Activated naive CD4-positive, alpha-beta T cell treated with anti-CD3 and anti-CD28 coated beads for 36 hours (primary cell): ENCODE measurements at regions not wholly inside any gene's neighbourhood (a gene's known extent, or its start where the extent isn't known, plus 50 kb on each side); places are given as distances from the start of the nearest gene placed in this dataset.
"Not testable (repeated sequence)": the region's sequence is repeated elsewhere in the genome, so short reads cannot be mapped to it uniquely, and the experiment has no call there.

Source experiments
- CTCF ChIA-PET: fragments of 350-600 bp; sonication (Branson Sonifier 250); formaldehyde crosslinking; loops from one replicate; lab custom pipeline; 2021; ENCODE audit warnings: antibody characterized with exemption; lab: Charles Lee
- DNase-seq: peaks from one replicate; pipeline ENCODE4 v3.0.0-alpha.2; 2020
- H3K27ac Mint-ChIP-seq: one replicate; pipeline ENCODE4 v1.8.0; 2021; ENCODE audit warnings: mild to moderate bottlenecking, mixed read lengths
- H3K27me3 Mint-ChIP-seq: one replicate; pipeline ENCODE4 v1.8.0; 2021; ENCODE audit warnings: low read depth, mixed read lengths
- H3K36me3 Mint-ChIP-seq: one replicate; pipeline ENCODE4 v1.8.0; 2021; ENCODE audit warnings: low read depth, mixed read lengths
- H3K4me1 Mint-ChIP-seq: one replicate; pipeline ENCODE4 v1.8.0; 2021; ENCODE audit warnings: low read depth, mixed read lengths
- H3K4me3 Mint-ChIP-seq: one replicate; pipeline ENCODE4 v1.8.0; 2021; ENCODE audit warnings: mild to moderate bottlenecking, moderate library complexity, mixed read lengths
- H3K9me3 Mint-ChIP-seq: one replicate; pipeline ENCODE4 v1.8.0; 2021; ENCODE audit warnings: mixed read lengths
- intact Hi-C: fragments of 100-400 bp; cut with micrococcal nuclease; formaldehyde crosslinking; loops from one replicate; pipeline ENCODE4 v1.15.1; 2023

- Mint-ChIP-seq H3K27ac (no peak overlapping the region), H3K4me1 (no peaks in the 10 kb centered on the region), H3K27me3 (no peaks in the 10 kb centered on the region), H3K36me3 (no peaks in the 10 kb centered on the region), H3K9me3 (peaks cover 3% of the 10 kb centered on the region), H3K4me3 (no peak overlapping the region)
- DNase-seq, result no peak
- intact Hi-C loops, result no loop called here
- CTCF ChIA-PET, result no interaction called here
These were observed 78.4 kb upstream of the OSTN start for GRCh38 chr3:191120447-191121298.

DNA sequence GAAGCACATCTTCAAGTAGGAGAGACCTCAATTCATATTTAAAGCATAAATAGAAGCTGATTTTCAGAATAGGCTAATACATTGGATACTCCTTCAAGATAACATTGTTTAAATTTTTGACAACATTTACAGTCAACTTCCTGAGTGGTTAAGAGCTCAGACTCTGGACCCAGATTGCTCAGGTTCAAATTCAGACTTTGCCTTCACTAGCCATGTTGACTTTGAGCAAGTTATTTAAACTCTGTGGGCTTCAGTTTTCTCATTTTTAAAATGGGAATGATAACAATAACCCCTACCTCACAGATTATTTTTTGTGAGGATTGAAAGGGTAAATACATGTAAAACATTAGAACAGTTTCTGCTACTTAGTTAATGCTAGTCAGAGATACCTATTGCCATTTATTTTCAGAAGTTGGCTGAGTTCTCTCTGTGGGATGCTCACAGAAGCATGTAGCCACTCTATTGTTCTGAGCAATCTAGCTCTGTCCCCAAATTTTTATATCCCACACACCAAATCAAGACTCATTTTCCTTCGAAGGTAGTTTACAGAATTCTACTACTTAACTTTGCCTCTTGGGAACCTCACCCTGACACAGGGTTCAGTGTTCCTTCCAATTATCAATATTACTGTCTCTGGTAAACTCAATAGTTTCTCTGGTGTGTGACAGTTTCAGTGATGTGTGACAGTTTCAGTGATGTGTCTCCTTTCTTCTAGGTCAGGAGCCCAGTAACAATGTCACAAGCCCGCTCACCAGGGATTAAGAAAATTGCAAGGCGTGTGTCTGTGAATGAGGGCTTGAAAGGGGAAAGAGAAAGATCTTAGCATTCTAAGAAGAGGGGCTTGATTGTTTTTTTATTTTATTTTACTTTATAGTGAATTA is 79.4 kb upstream of the OSTN start:
- Mint-ChIP-seq H3K27ac (no peak overlapping the region), H3K27me3 (no peaks in the 10 kb centered on the region), H3K4me1 (no peaks in the 10 kb centered on the region), H3K9me3 (peaks cover 3% of the 10 kb centered on the region), H3K4me3 (no peak overlapping the region), H3K36me3 (no peaks in the 10 kb centered on the region)
- no peak for DNase-seq
- CTCF ChIA-PET, result no interaction called here
- intact Hi-C loops, result no loop called here

DNA sequence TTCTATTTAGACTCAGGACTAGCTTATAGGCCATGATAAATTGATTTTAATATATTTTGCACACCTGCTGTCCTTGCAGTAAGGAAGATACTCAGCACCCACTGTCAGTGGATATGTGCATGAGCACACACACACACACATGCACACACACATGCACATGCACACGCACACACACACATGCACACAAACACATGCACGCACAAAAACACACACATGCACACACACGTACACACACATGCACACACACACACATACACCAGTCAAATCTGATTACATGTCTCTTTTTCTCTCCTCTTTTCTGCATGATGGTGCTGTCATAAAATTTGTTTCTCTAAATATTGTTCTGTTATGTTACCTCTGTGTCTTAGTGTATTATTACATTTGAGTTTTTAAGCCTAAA is 87.3 kb upstream of the OSTN start:
- Mint-ChIP-seq H3K36me3 (no peaks in the 10 kb centered on the region), H3K27ac (no peak overlapping the region), H3K9me3 (no peaks in the 10 kb centered on the region), H3K27me3 (no peaks in the 10 kb centered on the region), H3K4me1 (no peaks in the 10 kb centered on the region), H3K4me3 (no peak overlapping the region)
- intact Hi-C loops, result no loop called here
- CTCF ChIA-PET, result no interaction called here
- DNase-seq, result no peak

GRCh38 chr3:191105418-191105817 is 93.6 kb upstream of the OSTN start:
- intact Hi-C loops, result no loop called here
- no peak for DNase-seq
- CTCF ChIA-PET, result no interaction called here
- Mint-ChIP-seq H3K27me3 (no peaks in the 10 kb centered on the region), H3K27ac (no peak overlapping the region), H3K36me3 (no peaks in the 10 kb centered on the region), H3K4me1 (no peaks in the 10 kb centered on the region), H3K9me3 (peaks cover 2% of the 10 kb centered on the region), H3K4me3 (no peak overlapping the region)

DNA sequence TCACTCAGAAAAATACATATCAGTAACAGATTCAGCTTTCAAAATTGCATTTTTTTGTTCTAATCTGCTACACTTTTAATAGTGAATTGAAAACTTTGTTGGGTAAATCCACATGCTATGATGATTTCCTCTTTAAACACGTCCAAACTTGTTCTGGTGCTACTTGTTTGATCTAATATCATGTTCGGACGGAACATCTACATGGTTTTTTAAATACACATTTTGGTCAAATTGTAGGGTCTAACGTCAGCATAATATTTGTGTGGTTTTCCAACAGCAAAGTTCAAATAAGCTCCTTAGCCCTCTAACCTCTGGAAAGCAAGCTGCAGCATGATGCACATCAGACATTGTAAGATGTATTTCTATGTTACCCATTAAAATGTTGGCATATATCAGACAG is 98.5 kb upstream of the OSTN start:
- Mint-ChIP-seq H3K4me3 (no peak overlapping the region), H3K27ac (no peak overlapping the region), H3K27me3 (no peaks in the 10 kb centered on the region), H3K4me1 (no peaks in the 10 kb centered on the region), H3K36me3 (no peaks in the 10 kb centered on the region), H3K9me3 (peaks cover 2% of the 10 kb centered on the region)
- CTCF ChIA-PET, result interaction anchor here (0.5 kb wide), 1 partner anchor 173 kb away, joined by 3 read pairs; no protein-coding TSS in a partner anchor
- intact Hi-C loops, result no loop called here
- no peak for DNase-seq

- H3K9me3 Mint-ChIP-seq, result no peaks in the 10 kb centered on the region
- no peak overlapping the region for H3K27ac Mint-ChIP-seq
- CTCF ChIA-PET, result no interaction called here
- H3K4me1 Mint-ChIP-seq, result no peaks in the 10 kb centered on the region
- intact Hi-C loops, result no loop called here
- H3K36me3 Mint-ChIP-seq, result no peaks in the 10 kb centered on the region
- H3K27me3 Mint-ChIP-seq, result no peaks in the 10 kb centered on the region
- no peak for DNase-seq
- H3K4me3 Mint-ChIP-seq, result no peak overlapping the region
These were observed 104.8 kb upstream of the OSTN start for GRCh38 chr3:191094057-191094845.

DNA sequence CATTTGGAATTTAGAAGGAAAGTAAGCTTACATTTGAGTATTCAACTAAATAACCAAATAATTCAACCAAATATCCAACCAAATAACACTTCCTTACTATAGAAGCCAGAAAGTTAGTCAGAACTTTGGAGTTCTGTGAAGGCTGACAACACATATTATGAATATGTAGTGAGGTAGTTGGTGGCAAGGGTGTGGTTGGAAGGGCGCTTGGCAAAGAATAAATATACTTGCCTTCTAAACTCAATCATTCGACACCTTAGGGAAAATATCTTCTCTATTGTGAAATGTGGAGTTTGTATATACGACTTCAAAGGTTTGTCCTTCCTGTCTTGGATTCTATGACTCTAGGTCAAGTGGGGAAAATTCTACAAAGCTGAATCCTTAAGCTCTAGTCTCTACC is 111.7 kb upstream of the OSTN start:
- Mint-ChIP-seq H3K4me3 (no peak overlapping the region), H3K9me3 (no peaks in the 10 kb centered on the region), H3K27ac (no peak overlapping the region), H3K4me1 (no peaks in the 10 kb centered on the region), H3K36me3 (no peaks in the 10 kb centered on the region), H3K27me3 (no peaks in the 10 kb centered on the region)
- no peak for DNase-seq
- intact Hi-C loops, result no loop called here
- CTCF ChIA-PET, result interaction anchor here (0.6 kb wide), 1 partner anchor 1250 kb away, joined by 3 read pairs; no protein-coding TSS in a partner anchor

- intact Hi-C loops, result no loop called here
- H3K27me3 Mint-ChIP-seq, result no peaks in the 10 kb centered on the region
- CTCF ChIA-PET, result no interaction called here
- DNase-seq, result no peak
- H3K27ac Mint-ChIP-seq, result no peak overlapping the region
- no peaks in the 10 kb centered on the region for H3K4me1 Mint-ChIP-seq
- H3K36me3 Mint-ChIP-seq, result no peaks in the 10 kb centered on the region
- no peak overlapping the region for H3K4me3 Mint-ChIP-seq
- peaks cover 16% of the 10 kb centered on the region for H3K9me3 Mint-ChIP-seq
These were observed 114.0 kb upstream of the OSTN start for GRCh38 chr3:191085091-191085490.

- peaks cover 27% of the 10 kb centered on the region for H3K9me3 Mint-ChIP-seq
- H3K4me3 Mint-ChIP-seq, DNase-seq, H3K27ac Mint-ChIP-seq, H3K27me3 Mint-ChIP-seq, CTCF ChIA-PET, H3K36me3 Mint-ChIP-seq, intact Hi-C loops, H3K4me1 Mint-ChIP-seq: not testable (repeated sequence)
These were observed 120.1 kb upstream of the OSTN start for GRCh38 chr3:191078913-191079312.

DNA sequence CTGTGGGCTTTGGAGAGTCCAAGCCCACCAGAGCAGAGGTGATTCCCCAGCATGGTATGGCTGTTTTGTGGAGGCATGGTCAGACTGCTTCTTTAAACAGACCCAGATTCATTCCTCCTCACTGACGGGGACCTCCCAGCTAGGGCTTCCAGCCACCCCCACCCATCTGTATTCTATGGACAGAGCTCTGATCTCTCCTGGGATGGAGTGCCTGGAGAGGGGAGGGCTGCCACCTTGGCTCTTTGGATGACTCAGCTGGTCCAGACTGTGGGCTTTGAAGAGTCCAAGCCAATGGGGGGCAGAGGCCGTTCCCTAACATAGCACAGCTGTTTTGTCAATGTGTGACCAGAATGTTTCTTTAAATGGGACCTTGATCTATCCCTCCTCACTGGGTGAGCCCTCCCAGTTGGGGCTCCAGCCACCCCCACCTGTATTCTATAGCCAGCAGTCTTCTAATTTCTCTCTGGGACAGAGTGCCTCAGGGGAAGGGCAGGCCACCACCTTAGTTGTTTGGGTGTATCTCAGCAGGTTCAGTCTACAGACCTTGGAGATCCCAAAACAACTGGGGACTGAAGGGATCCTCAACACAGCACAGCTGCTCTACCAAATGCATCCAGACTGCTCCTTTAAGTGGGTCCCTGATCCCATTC is 122.0 kb upstream of the OSTN start:
- Mint-ChIP-seq H3K4me1 (no peaks in the 10 kb centered on the region), H3K27me3 (no peaks in the 10 kb centered on the region), H3K27ac (no peak overlapping the region), H3K4me3 (no peak overlapping the region), H3K36me3 (no peaks in the 10 kb centered on the region), H3K9me3 (peaks cover 25% of the 10 kb centered on the region)
- CTCF ChIA-PET, result no interaction called here
- DNase-seq, result no peak
- intact Hi-C loops, result no loop called here

- H3K4me3 Mint-ChIP-seq, result no peak overlapping the region
- peaks cover 5% of the 10 kb centered on the region for H3K9me3 Mint-ChIP-seq
- H3K36me3 Mint-ChIP-seq, result no peaks in the 10 kb centered on the region
- no peaks in the 10 kb centered on the region for H3K27me3 Mint-ChIP-seq
- CTCF ChIA-PET, result no interaction called here
- H3K4me1 Mint-ChIP-seq, result no peaks in the 10 kb centered on the region
- no peak for DNase-seq
- no peak overlapping the region for H3K27ac Mint-ChIP-seq
- intact Hi-C loops, result no loop called here
These were observed 124.5 kb upstream of the OSTN start for GRCh38 chr3:191074511-191074910.
